GM21723 (cell line): ENCODE measurements at regions not wholly inside any gene's neighbourhood (a gene's known extent, or its start where the extent isn't known, plus 50 kb on each side); places are given as distances from the start of the nearest gene placed in this dataset.
A peak's percentile ranks its signal among the peaks of the same experiment; 100 is the strongest.
"Not testable (repeated sequence)": the region's sequence is repeated elsewhere in the genome, so short reads cannot be mapped to it uniquely, and the experiment has no call there.

Experiments used
- ATAC-seq: cut with Tn5 transposase; IDR thresholded peaks from one replicate; pipeline ENCODE4 v1.9.1; 2021; ENCODE audit warnings: mild to moderate bottlenecking, moderate library complexity; ENCODE audit not compliant: unreplicated experiment

DNA sequence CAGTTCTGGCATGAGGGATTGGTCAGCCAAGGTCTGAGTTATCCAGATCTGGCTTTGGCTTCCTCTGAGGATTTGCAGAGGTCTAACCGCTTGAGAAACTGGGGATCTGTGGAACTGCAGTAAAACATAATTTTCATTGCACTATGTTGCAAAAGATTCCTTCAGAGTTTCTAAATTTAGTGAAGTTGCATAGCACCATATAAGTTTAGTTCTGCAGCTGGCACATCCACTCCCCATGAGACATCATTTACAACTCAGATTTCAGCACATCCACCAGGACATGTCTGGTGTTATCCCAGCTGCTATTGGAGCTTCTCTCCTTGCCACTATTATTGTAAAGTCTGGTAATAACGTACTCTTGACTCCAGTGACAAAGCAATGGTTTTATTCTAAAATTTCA lies 181.5 kb downstream of the CWF19L2 start:
- ATAC-seq, result no peak

DNA sequence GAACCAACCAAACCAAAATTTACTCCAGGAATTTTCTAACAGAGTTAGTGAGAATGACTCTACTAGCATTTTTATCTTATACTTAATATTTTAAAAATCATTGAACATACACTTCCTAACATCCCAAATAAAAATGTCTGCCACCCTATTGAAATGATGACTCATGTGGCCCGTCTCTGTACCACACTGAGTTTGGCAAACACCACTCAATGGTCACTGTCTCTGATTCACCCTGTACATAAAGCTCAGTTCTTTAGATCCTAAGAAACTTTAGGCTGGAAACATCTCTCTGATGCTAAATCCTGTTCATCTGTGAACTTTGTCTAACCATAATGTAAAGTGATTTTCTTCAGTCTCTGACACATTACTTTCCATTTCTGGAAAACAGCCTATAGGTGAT lies 182.0 kb downstream of the CWF19L2 start:
- ATAC-seq, result no peak

- no peak for ATAC-seq
Measured at GRCh38 chr11:107274138-107274537, 183.5 kb downstream of the CWF19L2 start.

DNA sequence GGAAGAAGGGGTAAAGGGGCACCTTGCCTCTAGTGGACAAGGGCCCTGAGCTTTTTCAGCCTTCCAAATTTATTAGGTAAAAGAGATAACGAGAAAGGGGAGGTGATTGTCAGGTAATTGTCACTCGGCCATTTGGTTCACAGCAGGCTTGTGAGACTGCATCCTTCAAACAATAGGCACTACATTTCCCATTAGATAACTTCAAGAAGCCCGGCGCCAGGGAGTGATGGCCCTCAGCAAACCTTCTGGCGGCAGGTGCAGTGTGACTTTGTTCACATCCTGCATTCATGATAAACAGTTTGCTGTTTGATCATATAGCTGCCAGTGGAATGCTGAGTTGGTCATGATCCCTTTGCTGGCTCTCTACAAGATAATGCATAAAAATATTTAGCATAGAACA lies 185.1 kb downstream of the CWF19L2 start:
- ATAC-seq, result no peak

DNA sequence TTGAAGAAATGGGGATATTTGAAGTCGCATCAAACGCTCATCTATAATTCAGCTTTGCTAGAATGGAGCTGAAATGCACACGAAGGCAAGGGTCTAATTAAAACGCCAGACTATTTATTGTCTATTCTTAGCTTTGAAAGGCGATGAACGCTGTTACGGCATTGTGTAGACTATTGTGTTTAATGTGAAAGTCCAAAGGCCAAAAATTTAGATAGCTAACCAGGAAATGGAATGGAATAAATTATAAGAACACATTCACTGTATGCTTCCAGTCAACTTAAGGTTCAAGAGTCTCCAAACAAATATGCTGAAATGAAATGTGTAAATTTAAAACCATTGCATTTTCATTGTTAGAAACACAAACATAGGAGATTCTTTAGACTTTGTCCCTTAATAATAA lies 186.2 kb downstream of the CWF19L2 start:
- no peak for ATAC-seq

DNA sequence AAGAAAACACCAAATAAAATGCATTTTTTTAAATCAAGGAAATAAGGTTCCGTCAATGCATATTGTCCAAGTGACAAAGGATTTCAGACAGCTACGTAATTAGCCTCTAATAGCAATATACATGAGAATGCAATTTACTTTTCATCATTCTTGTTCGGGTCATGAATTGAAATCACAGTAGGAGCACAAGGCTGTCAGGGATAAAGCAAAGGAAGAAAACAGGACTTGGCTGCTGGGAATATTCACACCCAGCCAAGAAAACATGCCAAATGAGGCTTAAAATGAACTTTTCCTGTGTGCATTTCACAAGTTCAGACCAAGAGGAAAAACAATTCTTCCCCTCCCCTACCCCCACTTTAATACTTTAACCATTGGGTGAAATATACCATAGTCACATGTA lies 188.6 kb downstream of the CWF19L2 start:
- no peak for ATAC-seq

DNA sequence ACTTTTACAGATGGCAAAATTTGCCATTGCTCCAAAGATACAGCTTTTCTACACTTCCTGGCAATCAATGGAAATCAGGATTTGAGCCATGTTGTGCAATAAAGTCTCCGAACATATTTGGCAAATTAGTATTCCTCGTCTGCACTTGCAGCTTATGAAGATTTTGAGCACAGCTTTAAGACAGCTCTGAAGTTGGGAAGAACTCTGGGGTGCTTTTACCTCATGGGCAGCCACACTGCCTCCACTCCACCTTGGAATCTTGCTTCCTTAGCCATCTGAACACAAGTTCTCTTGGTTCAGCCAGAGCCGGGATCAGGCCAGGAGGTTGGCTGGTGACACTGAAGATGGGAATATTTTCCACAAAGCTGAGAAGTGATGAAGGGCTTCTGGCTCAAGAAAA lies 191.2 kb downstream of the CWF19L2 start:
- no peak for ATAC-seq

GRCh38 chr11:107265591-107266121 lies 192.0 kb downstream of the CWF19L2 start:
- ATAC-seq, result no peak

DNA sequence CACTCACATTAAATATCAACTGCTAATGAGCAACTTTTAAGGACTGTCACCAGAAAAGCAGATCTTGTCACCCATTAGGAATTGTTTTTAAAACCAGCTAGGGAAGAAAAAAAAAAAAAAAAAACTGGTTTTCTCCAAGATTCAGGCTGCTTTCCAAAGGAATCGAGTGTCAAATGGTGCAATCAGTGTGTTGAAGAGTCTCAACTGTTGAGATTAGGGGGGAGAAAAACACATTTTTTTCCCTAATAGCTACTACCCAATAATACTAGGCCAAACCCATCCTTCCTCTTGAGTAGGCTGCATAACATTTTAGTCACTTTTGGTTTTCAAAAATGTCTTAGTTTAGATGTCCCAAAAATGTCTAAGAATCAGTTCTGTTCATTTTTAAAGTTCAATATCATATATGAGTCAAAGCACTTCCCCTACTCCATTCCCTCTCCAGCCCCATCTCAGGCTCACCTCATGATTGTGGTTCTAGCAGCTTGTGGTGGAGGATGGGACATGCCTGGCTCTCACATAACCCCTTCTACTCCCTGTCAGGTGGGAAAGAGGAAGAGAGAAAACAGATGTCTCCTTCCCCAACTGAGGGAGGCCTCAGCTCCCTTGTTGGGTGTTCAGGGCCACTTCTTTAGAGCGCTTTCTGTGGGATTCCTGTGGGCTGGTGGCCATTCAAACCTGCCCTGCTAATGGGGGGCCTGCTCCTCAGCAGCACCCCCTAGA lies 193.6 kb downstream of the CWF19L2 start:
- peak; percentile 66 for ATAC-seq

- ATAC-seq, result no peak
Measured at GRCh38 chr11:107259811-107260221, 197.8 kb downstream of the CWF19L2 start.

- ATAC-seq, result no peak
Measured at GRCh38 chr11:107257710-107258109, 199.9 kb downstream of the CWF19L2 start.

DNA sequence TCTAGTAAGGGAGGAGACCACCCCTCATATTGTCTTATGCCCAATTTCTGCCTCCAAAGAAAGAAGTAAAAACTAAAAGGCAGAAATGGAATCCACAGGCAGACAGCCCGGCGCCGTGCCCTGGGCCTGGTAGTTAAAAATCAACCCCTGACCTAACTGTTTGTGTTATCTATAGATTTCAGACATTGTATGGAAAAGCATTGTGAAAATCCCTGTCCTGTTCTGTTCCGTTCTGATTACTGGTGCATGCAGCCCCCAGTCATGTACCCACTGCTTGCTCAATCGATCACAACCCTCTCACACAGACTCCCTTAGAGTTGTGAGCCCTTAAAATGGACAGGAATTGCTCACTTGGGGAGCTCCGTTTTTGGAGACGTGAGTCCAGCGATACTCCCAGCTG lies 204.0 kb downstream of the CWF19L2 start:
- ATAC-seq, result not testable (repeated sequence)

GRCh38 chr11:107252429-107253161 lies 205.0 kb downstream of the CWF19L2 start:
- ATAC-seq, result peak; percentile 72

- no peak for ATAC-seq
Measured at GRCh38 chr11:107251298-107251697, 206.3 kb downstream of the CWF19L2 start.

- ATAC-seq, result no peak
Measured at GRCh38 chr11:107250017-107250416, 207.6 kb downstream of the CWF19L2 start.

DNA sequence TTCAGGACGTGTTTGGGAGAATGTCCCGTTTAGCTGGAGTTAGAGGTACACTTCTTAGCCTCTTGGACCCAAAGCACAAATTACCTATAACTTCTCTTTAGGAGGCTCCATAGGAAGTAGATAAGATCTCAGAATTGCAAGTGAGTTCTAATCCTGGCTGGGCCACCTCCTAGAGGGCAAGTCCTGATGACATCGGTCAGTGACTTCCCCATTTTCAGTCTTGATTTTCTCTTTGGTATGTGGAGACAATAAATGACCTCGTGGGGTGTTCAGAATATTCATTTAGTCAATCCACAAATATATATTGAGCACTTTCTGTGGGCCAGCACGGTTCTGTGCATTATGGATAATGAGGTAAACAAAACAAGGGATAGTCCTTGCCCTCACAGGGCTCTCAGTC lies 208.6 kb downstream of the CWF19L2 start:
- no peak for ATAC-seq

- ATAC-seq, result no peak
Measured at GRCh38 chr11:107247167-107247861, 210.3 kb downstream of the CWF19L2 start.

DNA sequence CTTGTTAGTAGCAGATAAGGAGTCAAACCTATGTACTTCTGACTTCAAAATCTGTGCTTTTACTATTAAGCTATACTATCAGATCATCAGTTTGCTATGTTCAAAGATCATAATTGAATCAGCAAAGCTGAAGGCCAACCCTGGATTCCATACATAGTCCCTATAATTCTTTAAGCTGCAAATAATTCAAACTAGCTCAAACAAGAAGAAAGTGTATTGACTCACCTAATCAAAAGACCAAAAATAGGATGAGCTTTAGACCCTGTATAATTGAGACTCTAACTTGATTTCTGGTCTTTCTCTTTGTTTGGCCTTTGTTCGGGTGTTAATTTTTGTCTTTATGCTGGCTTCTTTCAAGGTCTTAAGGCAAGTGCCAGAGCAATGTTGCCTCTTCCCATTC lies 213.7 kb downstream of the CWF19L2 start:
- ATAC-seq, result no peak

DNA sequence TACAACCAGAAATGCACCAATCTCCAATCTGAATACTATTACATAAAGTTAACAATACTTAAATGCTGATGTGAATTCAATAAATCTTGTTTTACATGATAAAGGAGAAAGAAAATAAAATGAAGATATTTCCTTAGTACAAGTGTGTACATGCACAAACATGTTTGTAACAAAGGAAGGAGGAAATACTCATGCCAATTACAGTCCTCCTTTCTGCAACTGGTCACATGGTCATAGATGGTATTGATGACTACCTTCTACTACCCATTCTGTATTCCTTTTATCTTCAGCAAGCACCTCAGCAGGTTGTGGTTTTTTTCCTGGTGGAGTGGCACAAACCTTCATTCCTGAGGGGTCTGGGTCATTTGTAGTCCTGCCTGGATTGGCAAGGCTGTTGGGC lies 214.2 kb upstream of the GUCY1A2 start:
- ATAC-seq, result no peak

DNA sequence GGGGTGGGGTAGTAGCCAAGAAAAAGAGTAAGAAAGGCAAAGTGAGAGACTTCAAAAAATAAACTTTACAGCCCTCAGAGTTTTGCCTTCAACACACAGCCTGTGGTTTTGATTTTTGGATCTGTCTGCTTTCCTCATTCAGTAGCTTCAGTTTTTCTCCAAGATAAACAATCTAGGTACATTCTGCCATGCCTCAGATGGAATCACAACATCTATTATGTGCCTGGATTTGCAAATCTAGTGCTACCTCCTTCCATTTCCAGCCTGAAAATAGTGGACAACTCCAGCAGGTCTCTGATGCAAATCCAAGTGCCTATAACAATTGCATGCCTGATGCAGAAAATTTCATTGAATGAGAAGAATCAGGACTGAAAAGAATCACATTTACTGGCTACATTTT lies 206.6 kb upstream of the GUCY1A2 start:
- no peak for ATAC-seq

DNA sequence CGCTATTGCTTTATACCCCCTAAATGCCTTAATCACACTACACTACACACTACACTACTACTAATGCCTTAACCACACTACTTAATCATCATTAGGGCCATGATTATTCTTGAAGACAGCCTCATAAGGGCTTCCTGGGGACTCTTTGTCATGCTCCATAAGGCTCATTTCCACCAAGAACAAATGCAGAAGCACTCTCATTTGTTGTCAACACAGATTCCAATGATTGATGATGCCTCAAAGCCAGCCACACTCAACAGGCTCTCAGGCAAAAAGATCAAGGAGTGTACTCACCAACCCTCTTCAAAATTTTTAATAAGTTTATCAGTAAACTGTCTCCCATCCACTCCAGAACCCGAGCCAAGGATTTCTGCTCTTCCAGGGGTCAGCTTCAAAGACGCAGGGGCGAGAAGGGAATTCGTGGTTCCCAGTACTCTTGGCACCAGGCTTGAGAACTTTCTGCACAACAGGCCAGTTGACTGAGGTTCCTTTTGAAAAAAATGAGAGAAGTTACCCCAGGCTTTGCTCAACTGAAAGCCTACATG lies 204.7 kb upstream of the GUCY1A2 start:
- no peak for ATAC-seq
